Mesendoderm (in vitro differentiated cells): ENCODE measurements at regions not wholly inside any gene's neighbourhood (a gene's known extent, or its start where the extent isn't known, plus 50 kb on each side); places are given as distances from the start of the nearest gene placed in this dataset.

Source experiments
- DNase-seq: peaks from one replicate; pipeline ENCODE4 v3.0.0; 2013
- H2AK5ac ChIP-seq: 2 replicates; pipeline ENCODE4 v1.6.1; 2013; ENCODE audit warnings: low read length, inconsistent platforms
- H2BK120ac ChIP-seq: 2 replicates; pipeline ENCODE4 v1.6.1; 2013; ENCODE audit warnings: low read depth, mild to moderate bottlenecking, low read length, moderate library complexity, mixed read lengths
- H2BK15ac ChIP-seq: replicated peaks from 2 replicates; pipeline ENCODE4 v1.6.1; 2013; ENCODE audit warnings: low read depth, mild to moderate bottlenecking, moderate library complexity
- H2BK5ac ChIP-seq: 2 replicates; pipeline ENCODE4 v1.6.1; 2013; ENCODE audit warnings: low read length, inconsistent platforms
- H3K18ac ChIP-seq: 2 replicates; pipeline ENCODE4 v1.6.1; 2013; ENCODE audit warnings: mild to moderate bottlenecking, low read length, mixed read lengths
- H3K23ac ChIP-seq: one replicate; pipeline ENCODE4 v1.6.1; 2013; ENCODE audit warnings: low read length
- H3K27ac ChIP-seq: 2 replicates; pipeline ENCODE4 v1.5.1; 2013; ENCODE audit warnings: low read depth, mild to moderate bottlenecking, inconsistent platforms, low read length, moderate library complexity
- H3K27me3 ChIP-seq: 2 replicates; pipeline ENCODE4 v1.6.1; 2013; ENCODE audit warnings: low read length, control low read depth, mild to moderate bottlenecking, inconsistent platforms; ENCODE audit not compliant: insufficient read depth, poor library complexity
- H3K36me3 ChIP-seq: 2 replicates; pipeline ENCODE4 v1.6.1; 2013; ENCODE audit warnings: low read length, inconsistent platforms; ENCODE audit not compliant: control insufficient read depth, insufficient read depth
- H3K4ac ChIP-seq: one replicate; pipeline ENCODE4 v1.6.1; 2013; ENCODE audit warnings: low read depth, mild to moderate bottlenecking, low read length, moderate library complexity
- H3K4me1 ChIP-seq: 2 replicates; pipeline ENCODE4 v1.6.1; 2013; ENCODE audit warnings: low read depth, low read length, inconsistent platforms; ENCODE audit not compliant: control insufficient read depth
- H3K4me2 ChIP-seq: 2 replicates; pipeline ENCODE4 v1.6.1; 2013; ENCODE audit warnings: low read length
- H3K4me3 ChIP-seq: 2 replicates; pipeline ENCODE4 v1.5.1; 2013; ENCODE audit warnings: mild to moderate bottlenecking, low read length
- H3K56ac ChIP-seq: one replicate; pipeline ENCODE4 v1.6.1; 2013; ENCODE audit warnings: low read length
- H3K79me1 ChIP-seq: 2 replicates; pipeline ENCODE4 v1.6.1; 2013; ENCODE audit warnings: low read length, inconsistent platforms
- H3K79me2 ChIP-seq: 2 replicates; pipeline ENCODE4 v1.6.1; 2013; ENCODE audit warnings: mild to moderate bottlenecking, low read length; ENCODE audit not compliant: control insufficient read depth, insufficient read depth
- H3K9ac ChIP-seq: 2 replicates; pipeline ENCODE4 v1.6.1; 2013; ENCODE audit warnings: low read length, inconsistent platforms
- H4K5ac ChIP-seq: one replicate; pipeline ENCODE4 v1.6.1; 2013; ENCODE audit warnings: low read length
- H4K8ac ChIP-seq: one replicate; pipeline ENCODE4 v1.6.1; 2013; ENCODE audit warnings: low read depth, mild to moderate bottlenecking, control low read depth, low read length, moderate library complexity
- WGBS: extraction: QIAGEN DNeasy Blood & Tissue Kit; methylation state at CpG from one replicate; pipeline ENCODE4 v1.1.7; 2013; ENCODE audit warnings: low lambda C conversion rate, missing lambda C conversion rate; ENCODE audit not compliant: insufficient coverage; ENCODE audit errors: extremely low coverage; 5-methylcytosine and 5-hydroxymethylcytosine counted together

DNA sequence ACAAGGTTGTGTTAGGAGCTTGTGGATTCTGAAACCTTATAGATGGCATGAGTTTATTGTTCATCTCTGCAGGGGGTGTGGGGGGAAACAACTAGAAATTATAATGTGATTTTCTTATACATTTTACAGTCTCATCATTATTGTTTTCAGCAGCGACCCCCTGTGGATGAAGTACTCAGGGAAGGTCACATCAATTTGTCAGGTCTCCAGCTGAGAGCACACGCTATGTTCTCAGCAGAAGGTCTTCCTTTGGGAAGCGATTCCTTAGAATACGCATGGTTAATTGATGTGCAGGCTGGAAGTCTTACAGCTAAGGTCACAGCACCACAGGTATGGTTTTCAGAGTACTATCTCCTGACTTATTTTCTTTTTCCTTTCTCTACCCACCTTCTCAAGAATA lies 72.2 kb downstream of the BLTP1 start:
- Histone ChIP-seq H4K8ac (no peak overlapping the region), H3K4ac (no peak overlapping the region), H3K27me3 (no peaks in the 10 kb centered on the region), H3K18ac (no peak overlapping the region), H3K36me3 (no peaks in the 10 kb centered on the region), H3K4me3 (no peak overlapping the region), H3K9ac (no peak overlapping the region), H3K4me2 (no peak overlapping the region), H3K27ac (no peak overlapping the region), H2BK15ac (no peak overlapping the region), H2BK120ac (no peak overlapping the region), H3K79me2 (no peaks in the 10 kb centered on the region), H4K5ac (no peak overlapping the region), H3K23ac (no peak overlapping the region), H3K79me1 (no peaks in the 10 kb centered on the region), H2AK5ac (no peak overlapping the region), H3K4me1 (no peaks in the 10 kb centered on the region), H3K56ac (no peak overlapping the region), H2BK5ac (no peak overlapping the region)
- no CpG with 5 or more reads among the region's 4 CpGs for WGBS
- peak; percentile 40 for DNase-seq

DNA sequence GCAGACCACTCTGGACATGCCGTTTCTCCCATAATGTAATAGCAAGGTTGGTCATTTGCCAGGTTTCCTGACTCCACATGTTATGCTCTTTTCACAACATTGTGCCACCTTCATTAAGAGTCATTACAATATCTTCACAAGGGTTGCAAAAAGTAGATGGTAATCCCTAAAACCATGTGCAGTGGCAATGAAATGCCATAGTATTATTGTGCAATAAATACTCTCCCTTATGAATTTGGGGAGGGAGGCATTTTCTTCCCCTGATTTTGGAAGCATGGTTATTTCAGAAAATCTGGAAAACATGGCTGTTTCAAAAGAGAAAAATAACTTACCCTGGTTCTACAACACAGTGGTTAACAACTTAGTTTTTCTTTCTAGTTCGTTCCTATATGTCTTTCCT lies 75.1 kb downstream of the BLTP1 start:
- no CpG with 5 or more reads among the region's 2 CpGs for WGBS
- Histone ChIP-seq H4K8ac (no peak overlapping the region), H3K4ac (no peak overlapping the region), H3K4me3 (no peak overlapping the region), H2AK5ac (no peak overlapping the region), H3K36me3 (no peaks in the 10 kb centered on the region), H3K4me1 (no peaks in the 10 kb centered on the region), H3K56ac (no peak overlapping the region), H3K23ac (no peak overlapping the region), H3K79me1 (no peaks in the 10 kb centered on the region), H2BK5ac (no peak overlapping the region), H3K27me3 (no peaks in the 10 kb centered on the region), H3K4me2 (no peak overlapping the region), H3K9ac (no peak overlapping the region), H4K5ac (no peak overlapping the region), H3K27ac (no peak overlapping the region), H2BK120ac (no peak overlapping the region), H2BK15ac (no peak overlapping the region), H3K18ac (no peak overlapping the region), H3K79me2 (no peaks in the 10 kb centered on the region)
- no peak for DNase-seq

DNA sequence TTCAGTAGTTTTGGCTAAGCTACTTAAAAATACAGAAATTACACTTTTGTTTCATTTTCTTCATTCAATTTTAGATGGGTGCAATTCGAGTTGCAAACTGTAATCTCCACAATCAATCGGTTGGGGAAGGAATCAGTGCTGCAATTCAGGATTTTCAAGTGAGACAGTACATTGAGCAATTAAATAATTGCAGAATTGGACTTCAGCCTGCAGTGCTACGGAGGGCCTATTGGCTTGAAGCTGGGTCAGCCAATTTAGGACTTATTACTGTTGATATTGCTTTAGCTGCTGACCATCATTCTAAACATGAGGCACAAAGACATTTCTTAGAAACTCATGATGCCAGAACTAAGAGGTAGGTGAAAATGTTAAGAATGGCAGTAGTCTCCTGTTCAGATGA lies 77.7 kb downstream of the BLTP1 start:
- no peak overlapping the region for H3K4me3 ChIP-seq
- no CpG with 5 or more reads among the region's 3 CpGs for WGBS
- H2AK5ac ChIP-seq = no peak overlapping the region
- H3K23ac ChIP-seq = no peak overlapping the region
- no peak overlapping the region for H2BK5ac ChIP-seq
- H3K27me3 ChIP-seq = no peaks in the 10 kb centered on the region
- H3K79me1 ChIP-seq = no peaks in the 10 kb centered on the region
- H4K8ac ChIP-seq = no peak overlapping the region
- no peaks in the 10 kb centered on the region for H3K4me1 ChIP-seq
- H3K36me3 ChIP-seq = no peaks in the 10 kb centered on the region
- no peak overlapping the region for H3K9ac ChIP-seq
- no peak overlapping the region for H3K4me2 ChIP-seq
- H2BK120ac ChIP-seq = no peak overlapping the region
- no peak overlapping the region for H4K5ac ChIP-seq
- H3K56ac ChIP-seq = no peak overlapping the region
- DNase-seq = no peak
- H3K79me2 ChIP-seq = no peaks in the 10 kb centered on the region
- no peak overlapping the region for H3K18ac ChIP-seq
- H3K4ac ChIP-seq = no peak overlapping the region
- H2BK15ac ChIP-seq = no peak overlapping the region
- no peak overlapping the region for H3K27ac ChIP-seq

DNA sequence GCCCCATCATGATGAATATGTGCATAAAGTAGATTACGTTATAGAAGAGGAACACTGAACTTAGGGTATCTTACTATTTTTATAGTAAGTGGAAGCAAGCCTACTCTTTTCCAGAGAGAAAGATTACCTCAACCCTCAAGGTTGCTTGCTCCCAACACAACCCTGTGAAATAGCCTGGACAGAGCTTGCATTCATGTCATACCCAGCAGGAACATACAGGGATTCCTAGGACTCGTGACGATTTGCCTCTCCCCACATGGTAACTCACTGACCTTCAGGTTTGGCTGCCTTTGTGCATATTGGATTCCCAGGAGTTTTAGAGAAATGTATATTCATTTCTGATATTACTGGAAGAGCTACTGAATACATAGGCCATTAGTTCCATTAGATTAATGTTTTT lies 80.5 kb downstream of the BLTP1 start:
- Histone ChIP-seq H2BK5ac (no peak overlapping the region), H4K5ac (no peak overlapping the region), H3K4me2 (no peak overlapping the region), H2AK5ac (no peak overlapping the region), H4K8ac (no peak overlapping the region), H3K4ac (no peak overlapping the region), H3K23ac (no peak overlapping the region), H3K18ac (no peak overlapping the region), H3K27ac (no peak overlapping the region), H2BK15ac (no peak overlapping the region), H3K27me3 (no peaks in the 10 kb centered on the region), H3K79me1 (no peaks in the 10 kb centered on the region), H3K79me2 (no peaks in the 10 kb centered on the region), H3K9ac (no peak overlapping the region), H2BK120ac (no peak overlapping the region), H3K56ac (no peak overlapping the region), H3K4me1 (no peaks in the 10 kb centered on the region), H3K36me3 (no peaks in the 10 kb centered on the region), H3K4me3 (no peak overlapping the region)
- WGBS = no CpG with 5 or more reads among the region's 3 CpGs
- no peak for DNase-seq

DNA sequence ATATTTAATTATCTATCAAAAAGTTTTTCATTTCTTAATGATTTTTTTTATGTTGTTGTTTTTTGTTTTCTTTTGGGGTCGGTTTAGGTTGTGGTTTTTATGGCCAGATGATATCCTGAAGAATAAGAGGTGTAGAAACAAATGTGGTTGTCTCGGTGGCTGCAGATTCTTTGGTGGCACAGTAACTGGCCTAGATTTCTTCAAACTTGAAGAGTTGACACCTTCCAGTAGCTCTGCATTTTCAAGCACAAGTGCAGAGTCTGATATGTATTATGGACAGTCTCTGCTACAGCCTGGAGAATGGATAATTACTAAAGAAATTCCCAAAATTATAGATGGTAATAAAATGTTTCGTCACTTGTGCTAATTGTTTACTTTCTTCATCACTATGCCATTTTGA lies 82.6 kb downstream of the BLTP1 start:
- H3K56ac ChIP-seq = no peak overlapping the region
- no peaks in the 10 kb centered on the region for H3K36me3 ChIP-seq
- 100% methylated on average over 1 of the region's 3 CpGs for whole genome bisulfite sequencing

DNA sequence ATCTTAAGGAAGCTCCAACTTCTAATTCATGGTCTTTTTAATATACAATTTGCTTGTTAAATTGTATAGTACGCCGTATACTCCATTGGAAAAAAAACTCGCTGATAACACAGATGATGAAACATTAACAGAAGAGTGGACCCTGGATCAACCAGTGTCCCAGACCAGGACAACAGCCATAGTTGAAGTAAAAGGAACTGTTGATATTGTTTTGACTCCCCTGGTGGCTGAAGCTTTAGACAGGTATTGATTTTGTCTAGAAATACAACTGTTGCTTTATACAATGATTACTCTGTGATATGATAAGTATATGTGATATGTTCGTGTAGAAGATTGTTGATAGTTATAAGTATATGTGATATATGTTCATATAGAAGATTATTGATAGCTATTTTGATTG lies 91.7 kb downstream of the BLTP1 start:
- WGBS = 100% methylated on average over 1 of the region's 4 CpGs
- Histone ChIP-seq H3K4me2 (no peak overlapping the region), H2BK120ac (no peak overlapping the region), H2BK5ac (no peak overlapping the region), H3K36me3 (no peaks in the 10 kb centered on the region), H3K56ac (no peak overlapping the region), H2BK15ac (no peak overlapping the region), H3K79me2 (no peaks in the 10 kb centered on the region), H3K4me1 (no peaks in the 10 kb centered on the region), H3K4ac (no peak overlapping the region), H3K23ac (no peak overlapping the region), H3K27me3 (no peaks in the 10 kb centered on the region), H4K5ac (no peak overlapping the region), H3K79me1 (no peaks in the 10 kb centered on the region), H2AK5ac (no peak overlapping the region), H3K9ac (no peak overlapping the region), H4K8ac (no peak overlapping the region), H3K18ac (no peak overlapping the region), H3K27ac (no peak overlapping the region), H3K4me3 (no peak overlapping the region)
- DNase-seq = no peak

More for the DNA sequence above, 82.6 kb downstream of the BLTP1 start:
- no peak overlapping the region for H2AK5ac ChIP-seq
- H3K79me2 ChIP-seq = no peaks in the 10 kb centered on the region
- no peak overlapping the region for H3K4me3 ChIP-seq
- no peak overlapping the region for H3K27ac ChIP-seq
- H4K8ac ChIP-seq = no peak overlapping the region
- no peak overlapping the region for H4K5ac ChIP-seq
- no peak overlapping the region for H2BK5ac ChIP-seq
- no peak overlapping the region for H3K18ac ChIP-seq
- DNase-seq = no peak
- no peaks in the 10 kb centered on the region for H3K4me1 ChIP-seq
- no peak overlapping the region for H3K4ac ChIP-seq
- no peak overlapping the region for H3K23ac ChIP-seq
- no peaks in the 10 kb centered on the region for H3K79me1 ChIP-seq
- H2BK120ac ChIP-seq = no peak overlapping the region
- no peak overlapping the region for H2BK15ac ChIP-seq
- H3K9ac ChIP-seq = no peak overlapping the region
- H3K4me2 ChIP-seq = no peak overlapping the region
- H3K27me3 ChIP-seq = no peaks in the 10 kb centered on the region
